OCI-LY1 (cell line): ENCODE measurements at regions not wholly inside any gene's neighbourhood (a gene's known extent, or its start where the extent isn't known, plus 50 kb on each side); places are given as distances from the start of the nearest gene placed in this dataset.

Experiments used
- H2AFZ ChIP-seq: fragments of 200-600 bp; sonication (generic), shearing (Covaris generic); 2 replicates; pipeline ENCODE4 v1.6.0; 2014; ENCODE audit warnings: antibody characterized with exemption, mild to moderate bottlenecking, low read length
- H3F3A ChIP-seq: fragments of 200-600 bp; sonication (generic), shearing (Covaris generic); 2 replicates; pipeline ENCODE4 v1.6.0; 2014; ENCODE audit warnings: mild to moderate bottlenecking, antibody characterized with exemption, low read length, moderate library complexity; ENCODE audit not compliant: insufficient read depth
- H3K27ac ChIP-seq: fragments of 200-600 bp; sonication (generic); 2 replicates; pipeline ENCODE4 v1.5.1; 2014; ENCODE audit warnings: low read length, mixed run types, mild to moderate bottlenecking, low read depth; ENCODE audit not compliant: poor library complexity, severe bottlenecking
- H3K27me3 ChIP-seq: fragments of 200-600 bp; sonication (generic); 2 replicates; pipeline ENCODE4 v1.6.0; 2014; ENCODE audit warnings: antibody characterized with exemption, mild to moderate bottlenecking, low read length, moderate library complexity; ENCODE audit not compliant: insufficient read depth
- H3K36me3 ChIP-seq: fragments of 200-600 bp; sonication (generic); 2 replicates; pipeline ENCODE4 v1.6.1; 2014; ENCODE audit warnings: mild to moderate bottlenecking, antibody characterized with exemption, low read length, moderate library complexity, mixed read lengths; ENCODE audit not compliant: insufficient read depth
- H3K4me1 ChIP-seq: fragments of 200-600 bp; sonication (generic); 2 replicates; pipeline ENCODE4 v1.5.1; 2014; ENCODE audit warnings: mild to moderate bottlenecking, low read length, moderate library complexity; ENCODE audit not compliant: insufficient read depth, severe bottlenecking
- H3K4me2 ChIP-seq: fragments of 200-600 bp; sonication (generic), shearing (Covaris generic); 2 replicates; pipeline ENCODE4 v1.6.1; 2014; ENCODE audit warnings: low read length
- H3K4me3 ChIP-seq: fragments of 200-600 bp; sonication (generic); 2 replicates; pipeline ENCODE4 v1.5.1; 2014; ENCODE audit warnings: low read length, low read depth, mild to moderate bottlenecking, mixed read lengths; ENCODE audit not compliant: poor library complexity, severe bottlenecking
- H3K79me2 ChIP-seq: fragments of 200-600 bp; shearing (Covaris generic); 2 replicates; pipeline ENCODE4 v1.6.1; 2016; ENCODE audit warnings: mixed run types, low read length, mixed read lengths; ENCODE audit not compliant: insufficient read depth
- H3K9ac ChIP-seq: fragments of 200-600 bp; sonication (generic), shearing (Covaris generic); 2 replicates; pipeline ENCODE4 v1.6.1; 2014; ENCODE audit warnings: mild to moderate bottlenecking, low read length, mixed read lengths
- H3K9me2 ChIP-seq: fragments of 200-600 bp; sonication (generic), shearing (Covaris generic); 2 replicates; pipeline ENCODE4 v1.6.1; 2014; ENCODE audit warnings: low read depth, mild to moderate bottlenecking, low read length, mixed read lengths
- H3K9me3 ChIP-seq: fragments of 200-600 bp; shearing (Covaris generic); 2 replicates; pipeline ENCODE4 v1.6.1; 2014; ENCODE audit warnings: low read length, mixed read lengths
- H4K20me1 ChIP-seq: fragments of 200-600 bp; sonication (generic), shearing (Covaris generic); 2 replicates; pipeline ENCODE4 v1.6.0; 2016; ENCODE audit warnings: mild to moderate bottlenecking, low read length; ENCODE audit not compliant: insufficient read depth
- CTCF ChIP-seq: fragments of 200-600 bp; sonication (generic), shearing (Covaris generic); IDR thresholded peaks from 2 replicates; pipeline ENCODE4 v1.5.1; 2017; ENCODE audit warnings: mild to moderate bottlenecking, antibody characterized with exemption, low read length, moderate library complexity, mixed read lengths
- EZH2 ChIP-seq: fragments of 200-600 bp; sonication (generic), shearing (Covaris generic); IDR thresholded peaks from 2 replicates; pipeline ENCODE4 v1.8.0; 2017; ENCODE audit warnings: borderline replicate concordance, mixed run types, mild to moderate bottlenecking, antibody characterized with exemption, low read length, moderate library complexity, mixed read lengths

GRCh38 chr17:69900101-69900500 is 174.9 kb upstream of the KCNJ16 start:
- no peak overlapping the region for H2AFZ ChIP-seq
- no peaks in the 10 kb centered on the region for H4K20me1 ChIP-seq
- H3K36me3 ChIP-seq: no peaks in the 10 kb centered on the region
- TF ChIP-seq CTCF (no peak), EZH2 (no peak)
- no peaks in the 10 kb centered on the region for H3K4me1 ChIP-seq
- H3F3A ChIP-seq: no peaks in the 10 kb centered on the region
- H3K4me3 ChIP-seq: no peak overlapping the region
- H3K27ac ChIP-seq: no peak overlapping the region
- H3K9me2 ChIP-seq: no peaks in the 10 kb centered on the region
- H3K4me2 ChIP-seq: no peak overlapping the region
- no peaks in the 10 kb centered on the region for H3K79me2 ChIP-seq
- no peaks in the 10 kb centered on the region for H3K9me3 ChIP-seq
- no peaks in the 10 kb centered on the region for H3K27me3 ChIP-seq
- no peak overlapping the region for H3K9ac ChIP-seq

- Histone ChIP-seq H3K9me2 (no peaks in the 10 kb centered on the region), H3K4me3 (no peak overlapping the region), H3K9me3 (no peaks in the 10 kb centered on the region), H3K9ac (no peak overlapping the region), H3K27me3 (no peaks in the 10 kb centered on the region), H3K36me3 (no peaks in the 10 kb centered on the region), H3F3A (no peaks in the 10 kb centered on the region), H3K4me1 (no peaks in the 10 kb centered on the region), H3K79me2 (no peaks in the 10 kb centered on the region), H3K27ac (no peak overlapping the region), H2AFZ (no peak overlapping the region), H3K4me2 (no peak overlapping the region), H4K20me1 (no peaks in the 10 kb centered on the region)
- TF ChIP-seq CTCF (no peak), EZH2 (no peak)
Measured at GRCh38 chr17:69900829-69901228, 174.2 kb upstream of the KCNJ16 start.

- Histone ChIP-seq H3K9me2 (no peaks in the 10 kb centered on the region), H3K9me3 (no peaks in the 10 kb centered on the region), H3K27ac (no peak overlapping the region), H3K9ac (no peak overlapping the region), H3K36me3 (no peaks in the 10 kb centered on the region), H3F3A (no peaks in the 10 kb centered on the region), H3K79me2 (no peaks in the 10 kb centered on the region), H2AFZ (no peak overlapping the region), H3K4me3 (no peak overlapping the region), H4K20me1 (no peaks in the 10 kb centered on the region), H3K27me3 (no peaks in the 10 kb centered on the region), H3K4me1 (no peaks in the 10 kb centered on the region), H3K4me2 (no peak overlapping the region)
- TF ChIP-seq EZH2 (no peak), CTCF (no peak)
Measured at GRCh38 chr17:69906306-69906705, 168.7 kb upstream of the KCNJ16 start.
